Kidney (tissue), 13 donors: ENCODE measurements at regions not wholly inside any gene's neighbourhood (a gene's known extent, or its start where the extent isn't known, plus 50 kb on each side); places are given as distances from the start of the nearest gene placed in this dataset.

ENCODE experiments used
- DNase-seq, 5 donors: peaks; one replicate each; pipeline ENCODE4 v3.0.0-alpha.2; 2013 to 2020
- FAIRE-seq: peaks from 2 replicates; lab custom pipeline; 2012; peaks lifted over from hg19 to GRCh38; lab: Jason Lieb, UNC
- H3K27ac ChIP-seq, 2 donors: one replicate each; pipeline ENCODE4 v1.7.0; 2013; ENCODE audit warnings: low read depth in 2 of 2, low read length in 2 of 2, inconsistent platforms in 1 of 2
- H3K27me3 ChIP-seq: one replicate; pipeline ENCODE4 v1.7.1; 2013; ENCODE audit warnings: low read length, inconsistent platforms; ENCODE audit not compliant: control insufficient read depth, insufficient read depth
- H3K36me3 ChIP-seq, 3 donors: one replicate each; pipeline versions ENCODE4 v1.7.0 to v1.7.1; 2013; ENCODE audit warnings: low read length in 3 of 3, control low read depth in 1 of 3, inconsistent platforms in 1 of 3; ENCODE audit not compliant: insufficient read depth in 3 of 3, control insufficient read depth in 2 of 3
- H3K4me1 ChIP-seq, 3 donors: one replicate each; pipeline versions ENCODE4 v1.7.0 to v1.7.1; 2013; ENCODE audit warnings: low read length in 3 of 3, inconsistent platforms in 1 of 3, low read depth in 1 of 3; ENCODE audit not compliant: control insufficient read depth in 2 of 3, insufficient read depth in 2 of 3
- H3K4me3 ChIP-seq, 3 donors: one replicate each; pipeline versions ENCODE4 v1.7.0 to v1.8.1; 2013; ENCODE audit warnings: low read length in 3 of 3, control low read depth in 1 of 3, inconsistent platforms in 1 of 3
- H3K9ac ChIP-seq, 3 donors: one replicate each; pipeline versions ENCODE4 v1.7.0 to v1.7.1; 2013; ENCODE audit warnings: low read length in 3 of 3, control low read depth in 1 of 3, inconsistent platforms in 1 of 3
- H3K9me3 ChIP-seq, 3 donors: one replicate each; pipeline versions ENCODE4 v1.7.0 to v1.7.1; 2013; ENCODE audit warnings: low read length in 3 of 3, control low read depth in 1 of 3, inconsistent platforms in 1 of 3; ENCODE audit not compliant: control insufficient read depth in 2 of 3, insufficient read depth in 1 of 3
- CTCF ChIP-seq: IDR thresholded peaks from 3 replicates; pipeline ENCODE4 v1.5.1; 2012; ENCODE audit warnings: mild to moderate bottlenecking, moderate library complexity, borderline replicate concordance; ENCODE audit not compliant: insufficient read depth; ENCODE audit errors: extremely low read depth
- intact Hi-C: fragments of 100-400 bp; cut with DNase I; formaldehyde crosslinking; loops from one replicate; pipeline ENCODE4 v1.11.1; 2022
- donor health status: control.
- donor health status: control.
- donor health status: control.
- donor health status: control.
- donor health status: control.
- donor health status: DM: yes; HTN: yes; CAD: no.
- donor health status: Normal renal cell carcinoma (clear cell type).

- no peaks in the 10 kb centered on the region for H3K27me3 ChIP-seq
- H3K36me3 ChIP-seq = no peaks in the 10 kb centered on the region
- H3K4me1 ChIP-seq = no peaks in the 10 kb centered on the region
- no peaks in the 10 kb centered on the region for H3K9me3 ChIP-seq
- DNase-seq (no peak), FAIRE-seq (no peak)
- H3K9ac ChIP-seq = no peak overlapping the region
- no peak overlapping the region for H3K4me3 ChIP-seq
- H3K27ac ChIP-seq = no peak overlapping the region
- no peak for TF ChIP-seq CTCF
- intact Hi-C loops = no loop called here
Measured at GRCh38 chr2:128533101-128533500, 214.4 kb upstream of the HS6ST1 start.

GRCh38 chr2:128534688-128535392, 216.2 kb upstream of the HS6ST1 start:
- DNase-seq (no peak), FAIRE-seq (no peak)
- no peaks in the 10 kb centered on the region for H3K4me1 ChIP-seq
- H3K27ac ChIP-seq = no peak overlapping the region
- no peak overlapping the region for H3K4me3 ChIP-seq
- no peak for TF ChIP-seq CTCF
- intact Hi-C loops = no loop called here
- H3K27me3 ChIP-seq = no peaks in the 10 kb centered on the region
- no peaks in the 10 kb centered on the region for H3K36me3 ChIP-seq
- no peak overlapping the region for H3K9ac ChIP-seq
- no peaks in the 10 kb centered on the region for H3K9me3 ChIP-seq

- Histone ChIP-seq H3K27me3 (no peaks in the 10 kb centered on the region), H3K4me1 (no peaks in the 10 kb centered on the region), H3K9me3 (no peaks in the 10 kb centered on the region), H3K4me3 (no peak overlapping the region), H3K27ac (no peak overlapping the region), H3K36me3 (no peaks in the 10 kb centered on the region), H3K9ac (no peak overlapping the region)
- FAIRE-seq (no peak), DNase-seq (no peak)
- TF ChIP-seq CTCF = no peak
- intact Hi-C loops = no loop called here
Measured at GRCh38 chr2:128535953-128536352, 217.3 kb upstream of the HS6ST1 start.
